DND-41 (cell line): ENCODE measurements at regions not wholly inside any gene's neighbourhood (a gene's known extent, or its start where the extent isn't known, plus 50 kb on each side); places are given as distances from the start of the nearest gene placed in this dataset.

Source experiments
- ATAC-seq: fragments of 200-7000 bp; cut with Tn5 transposase; 3 replicates; pipeline ENCODE4 v1.9.1; 2021; ENCODE audit warnings: low read depth; ENCODE audit not compliant: insufficient read depth
- DNase-seq: peaks from one replicate; pipeline ENCODE4 v3.0.0-alpha.2; 2020
- H2AFZ ChIP-seq: 2 replicates; pipeline ENCODE4 v1.6.0; 2012; ENCODE audit warnings: low read depth, low read length
- H3K27ac ChIP-seq: 2 replicates; pipeline ENCODE4 v1.5.1; 2012; ENCODE audit warnings: low read length, inconsistent platforms
- H3K27me3 ChIP-seq: fragments of 200-600 bp; sonication (generic); 2 replicates; pipeline ENCODE4 v1.6.0; 2012; ENCODE audit warnings: low read length, mild to moderate bottlenecking, inconsistent platforms; ENCODE audit not compliant: insufficient read depth, poor library complexity
- H3K36me3 ChIP-seq: 2 replicates; pipeline ENCODE4 v1.5.1; 2012; ENCODE audit warnings: low read length, inconsistent platforms; ENCODE audit not compliant: insufficient read depth
- H3K4me1 ChIP-seq: 2 replicates; pipeline ENCODE4 v1.5.1; 2012; ENCODE audit warnings: mild to moderate bottlenecking, low read length; ENCODE audit not compliant: insufficient read depth
- H3K4me2 ChIP-seq: 2 replicates; pipeline ENCODE4 v1.6.0; 2012; ENCODE audit warnings: mild to moderate bottlenecking, moderate library complexity, low read length, inconsistent platforms; ENCODE audit not compliant: insufficient read depth
- H3K4me3 ChIP-seq, 2 experiments: fragments of 200-600 bp in 1 of 2; shearing (Covaris generic) in 1 of 2; 2 replicates each; pipeline ENCODE4 v1.5.1; 2012 to 2016; ENCODE audit warnings: inconsistent platforms in 2 of 2, low read length in 2 of 2, mild to moderate bottlenecking in 2 of 2, low read depth in 1 of 2, moderate library complexity in 1 of 2
- H3K79me2 ChIP-seq: 2 replicates; pipeline ENCODE4 v1.6.0; 2012; ENCODE audit warnings: low read length, inconsistent platforms; ENCODE audit not compliant: insufficient read depth
- H3K9ac ChIP-seq: 2 replicates; pipeline ENCODE4 v1.6.0; 2012; ENCODE audit warnings: low read depth, mild to moderate bottlenecking, inconsistent platforms, low read length, moderate library complexity
- H3K9me3 ChIP-seq: 2 replicates; pipeline ENCODE4 v1.5.1; 2012; ENCODE audit warnings: low read length, moderate library complexity, mild to moderate bottlenecking, inconsistent platforms; ENCODE audit not compliant: insufficient read depth, severe bottlenecking
- H4K20me1 ChIP-seq: 2 replicates; pipeline ENCODE4 v1.6.0; 2012; ENCODE audit warnings: low read length; ENCODE audit not compliant: insufficient read depth
- CTCF ChIP-seq: IDR thresholded peaks from 2 replicates; pipeline ENCODE4 v1.5.1; 2012; ENCODE audit warnings: borderline replicate concordance, low read length, moderate library complexity, mild to moderate bottlenecking; ENCODE audit not compliant: poor library complexity, severe bottlenecking; ENCODE audit errors: extremely low read depth
- EZH2 ChIP-seq: IDR thresholded peaks from 3 replicates; pipeline ENCODE4 v1.6.1; 2012; ENCODE audit warnings: borderline replicate concordance, low read depth, mild to moderate bottlenecking, moderate library complexity, low read length, inconsistent platforms; ENCODE audit not compliant: severe bottlenecking

- H3K9me3 ChIP-seq, result no peaks in the 10 kb centered on the region
- H4K20me1 ChIP-seq, result no peaks in the 10 kb centered on the region; the same call in 1 of the 2 replicates
- ATAC-seq, result no peak
- H2AFZ ChIP-seq, result no peak overlapping the region
- H3K36me3 ChIP-seq, result no peaks in the 10 kb centered on the region
- TF ChIP-seq EZH2, result no peak
- TF ChIP-seq CTCF, result no peak
- H3K79me2 ChIP-seq, result no peaks in the 10 kb centered on the region
- no peak overlapping the region for H3K9ac ChIP-seq
- DNase-seq, result no peak
- H3K4me2 ChIP-seq, result no peak overlapping the region
- no peak overlapping the region for H3K27ac ChIP-seq
- no peak overlapping the region for H3K4me3 ChIP-seq
- H3K27me3 ChIP-seq, result no peaks in the 10 kb centered on the region
- H3K4me1 ChIP-seq, result no peaks in the 10 kb centered on the region
These were observed 267.1 kb downstream of the CYRIA start for GRCh38 chr2:16398486-16399043.

GRCh38 chr2:16397681-16398475, 267.8 kb downstream of the CYRIA start:
- ATAC-seq (no peak), DNase-seq (no peak)
- H3K4me1 ChIP-seq, result no peaks in the 10 kb centered on the region
- TF ChIP-seq EZH2 (no peak), CTCF (no peak)
- H3K27ac ChIP-seq, result no peak overlapping the region
- no peak overlapping the region for H3K4me3 ChIP-seq
- H3K79me2 ChIP-seq, result no peaks in the 10 kb centered on the region
- no peak overlapping the region for H2AFZ ChIP-seq
- no peaks in the 10 kb centered on the region for H3K9me3 ChIP-seq
- H3K27me3 ChIP-seq, result no peaks in the 10 kb centered on the region
- no peaks in the 10 kb centered on the region for H3K36me3 ChIP-seq
- H3K4me2 ChIP-seq, result no peak overlapping the region
- H3K9ac ChIP-seq, result no peak overlapping the region
- no peaks in the 10 kb centered on the region; the same call in 1 of the 2 replicates for H4K20me1 ChIP-seq

GRCh38 chr2:16396986-16397385, 268.6 kb downstream of the CYRIA start:
- no peaks in the 10 kb centered on the region for H3K36me3 ChIP-seq
- TF ChIP-seq CTCF (no peak), EZH2 (no peak)
- DNase-seq (no peak), ATAC-seq (no peak)
- H3K27ac ChIP-seq, result no peak overlapping the region
- H4K20me1 ChIP-seq, result no peaks in the 10 kb centered on the region; the same call in 1 of the 2 replicates
- H3K79me2 ChIP-seq, result no peaks in the 10 kb centered on the region
- H2AFZ ChIP-seq, result no peak overlapping the region
- no peaks in the 10 kb centered on the region for H3K4me1 ChIP-seq
- H3K27me3 ChIP-seq, result no peaks in the 10 kb centered on the region
- no peak overlapping the region for H3K9ac ChIP-seq
- no peak overlapping the region for H3K4me3 ChIP-seq
- H3K9me3 ChIP-seq, result no peaks in the 10 kb centered on the region
- H3K4me2 ChIP-seq, result no peak overlapping the region
